ENCODE measurements at regions not wholly inside any gene's neighbourhood (a gene's known extent, or its start where the extent isn't known, plus 50 kb on each side); places are given as distances from the start of the nearest gene placed in this dataset.
"Not testable (repeated sequence)": the region's sequence is repeated elsewhere in the genome, so short reads cannot be mapped to it uniquely, and the experiment has no call there.

- DNase-seq (ENCODE audit: low read depth, low spot score), result no peak
- in situ Hi-C loops (cut with HindIII; ENCODE audit: low pct_unique_long_range_greater_than_20kb, low sequenced_read_pairs), result no loop called here
These were observed 439.2 kb downstream of the PCDH10 start for GRCh38 chr4:133588306-133588705.

- in situ Hi-C loops (cut with HindIII; ENCODE audit: low pct_unique_long_range_greater_than_20kb, low sequenced_read_pairs), result no loop called here
- no peak for DNase-seq (ENCODE audit: low read depth, low spot score)
These were observed 436.2 kb downstream of the PCDH10 start for GRCh38 chr4:133585323-133585722.

GRCh38 chr4:133584714-133585113, 435.6 kb downstream of the PCDH10 start:
- DNase-seq (ENCODE audit: low read depth, low spot score), result peak; percentile 66
- in situ Hi-C loops (cut with HindIII; ENCODE audit: low pct_unique_long_range_greater_than_20kb, low sequenced_read_pairs), result no loop called here

GRCh38 chr4:133581996-133582619, 433.0 kb downstream of the PCDH10 start:
- DNase-seq (ENCODE audit: low read depth, low spot score), result no peak
- in situ Hi-C loops (cut with HindIII; ENCODE audit: low pct_unique_long_range_greater_than_20kb, low sequenced_read_pairs), result no loop called here

- in situ Hi-C loops (cut with HindIII; ENCODE audit: low pct_unique_long_range_greater_than_20kb, low sequenced_read_pairs), result no loop called here
- no peak for DNase-seq (ENCODE audit: low read depth, low spot score)
These were observed 425.2 kb downstream of the PCDH10 start for GRCh38 chr4:133574248-133574647.

GRCh38 chr4:133565379-133565778, 416.3 kb downstream of the PCDH10 start:
- in situ Hi-C loops (cut with HindIII; ENCODE audit: low pct_unique_long_range_greater_than_20kb, low sequenced_read_pairs), result no loop called here

GRCh38 chr4:133559987-133560386, 410.9 kb downstream of the PCDH10 start:
- in situ Hi-C loops (cut with HindIII; ENCODE audit: low pct_unique_long_range_greater_than_20kb, low sequenced_read_pairs), result no loop called here
- DNase-seq (ENCODE audit: low read depth, low spot score), result no peak

More at GRCh38 chr4:133565379-133565778, 416.3 kb downstream of the PCDH10 start:
- no peak for DNase-seq (ENCODE audit: low read depth, low spot score)

- in situ Hi-C loops (cut with HindIII; ENCODE audit: low pct_unique_long_range_greater_than_20kb, low sequenced_read_pairs), result no loop called here
- no peak for DNase-seq (ENCODE audit: low read depth, low spot score)
These were observed 406.6 kb downstream of the PCDH10 start for GRCh38 chr4:133555671-133556070.

GRCh38 chr4:133550436-133550835, 401.3 kb downstream of the PCDH10 start:
- in situ Hi-C loops (cut with HindIII; ENCODE audit: low pct_unique_long_range_greater_than_20kb, low sequenced_read_pairs), result no loop called here
- no peak for DNase-seq (ENCODE audit: low read depth, low spot score)

GRCh38 chr4:133544097-133544496, 395.0 kb downstream of the PCDH10 start:
- no peak for DNase-seq (ENCODE audit: low read depth, low spot score)
- in situ Hi-C loops (cut with HindIII; ENCODE audit: low pct_unique_long_range_greater_than_20kb, low sequenced_read_pairs), result no loop called here

GRCh38 chr4:133537780-133538281, 388.7 kb downstream of the PCDH10 start:
- in situ Hi-C loops (cut with HindIII; ENCODE audit: low pct_unique_long_range_greater_than_20kb, low sequenced_read_pairs), result no loop called here
- DNase-seq (ENCODE audit: low read depth, low spot score), result no peak

- DNase-seq (ENCODE audit: low read depth, low spot score); in situ Hi-C loops (cut with HindIII; ENCODE audit: low pct_unique_long_range_greater_than_20kb, low sequenced_read_pairs): not testable (repeated sequence)
These were observed 385.1 kb downstream of the PCDH10 start for GRCh38 chr4:133534224-133534623.

- in situ Hi-C loops (cut with HindIII; ENCODE audit: low pct_unique_long_range_greater_than_20kb, low sequenced_read_pairs), result no loop called here
- no peak for DNase-seq (ENCODE audit: low read depth, low spot score)
These were observed 375.3 kb downstream of the PCDH10 start for GRCh38 chr4:133524369-133524768.

GRCh38 chr4:133513901-133514300, 364.8 kb downstream of the PCDH10 start:
- in situ Hi-C loops (cut with HindIII; ENCODE audit: low pct_unique_long_range_greater_than_20kb, low sequenced_read_pairs), result no loop called here
- no peak for DNase-seq (ENCODE audit: low read depth, low spot score)

GRCh38 chr4:133498149-133498548, 349.1 kb downstream of the PCDH10 start:
- no peak for DNase-seq (ENCODE audit: low read depth, low spot score)
- in situ Hi-C loops (cut with HindIII; ENCODE audit: low pct_unique_long_range_greater_than_20kb, low sequenced_read_pairs), result no loop called here

GRCh38 chr4:133493776-133494175, 344.7 kb downstream of the PCDH10 start:
- DNase-seq (ENCODE audit: low read depth, low spot score), result no peak
- in situ Hi-C loops (cut with HindIII; ENCODE audit: low pct_unique_long_range_greater_than_20kb, low sequenced_read_pairs), result no loop called here

- DNase-seq (ENCODE audit: low read depth, low spot score), result no peak
- in situ Hi-C loops (cut with HindIII; ENCODE audit: low pct_unique_long_range_greater_than_20kb, low sequenced_read_pairs), result no loop called here
These were observed 344.1 kb downstream of the PCDH10 start for GRCh38 chr4:133493241-133493640.

GRCh38 chr4:133484287-133484686, 335.2 kb downstream of the PCDH10 start:
- DNase-seq (ENCODE audit: low read depth, low spot score), result no peak
- in situ Hi-C loops (cut with HindIII; ENCODE audit: low pct_unique_long_range_greater_than_20kb, low sequenced_read_pairs), result no loop called here

- DNase-seq (ENCODE audit: low read depth, low spot score), result peak; percentile 83
- in situ Hi-C loops (cut with HindIII; ENCODE audit: low pct_unique_long_range_greater_than_20kb, low sequenced_read_pairs), result no loop called here
These were observed 334.6 kb downstream of the PCDH10 start for GRCh38 chr4:133483600-133484246.
